ENCODE measurements at regions not wholly inside any gene's neighbourhood (a gene's known extent, or its start where the extent isn't known, plus 50 kb on each side); places are given as distances from the start of the nearest gene placed in this dataset.

- H3K27ac Mint-ChIP-seq, result no peak overlapping the region
- no peaks in the 10 kb centered on the region for H3K4me1 Mint-ChIP-seq
- H3K36me3 Mint-ChIP-seq, result no peaks in the 10 kb centered on the region
- DNase-seq, result no peak
- H3K27me3 Mint-ChIP-seq, result no peaks in the 10 kb centered on the region
- no peak overlapping the region for H3K4me3 Mint-ChIP-seq
- ATAC-seq (replicated peaks), result no peak
- peaks cover 0 to 2% of the 10 kb centered on the region in 2 donors for H3K9me3 Mint-ChIP-seq
These were observed 693.9 kb upstream of the CHORDC1 start for GRCh38 chr11:90916706-90917105.

GRCh38 chr11:90913131-90913668, 690.4 kb upstream of the CHORDC1 start:
- no peaks in the 10 kb centered on the region for H3K36me3 Mint-ChIP-seq
- no peaks in the 10 kb centered on the region for H3K4me1 Mint-ChIP-seq
- H3K4me3 Mint-ChIP-seq, result no peak overlapping the region
- ATAC-seq (replicated peaks) (no peak), DNase-seq (no peak)
- H3K27me3 Mint-ChIP-seq, result no peaks in the 10 kb centered on the region
- no peak overlapping the region for H3K27ac Mint-ChIP-seq
- H3K9me3 Mint-ChIP-seq, result peaks cover 0 to 4% of the 10 kb centered on the region in 2 donors

GRCh38 chr11:90912631-90913030, 689.8 kb upstream of the CHORDC1 start:
- H3K27me3 Mint-ChIP-seq, result no peaks in the 10 kb centered on the region
- H3K36me3 Mint-ChIP-seq, result no peaks in the 10 kb centered on the region
- no peak overlapping the region for H3K27ac Mint-ChIP-seq
- DNase-seq, result no peak
- peaks cover 0 to 4% of the 10 kb centered on the region in 2 donors for H3K9me3 Mint-ChIP-seq
- no peak for ATAC-seq (replicated peaks)
- H3K4me3 Mint-ChIP-seq, result no peak overlapping the region
- no peaks in the 10 kb centered on the region for H3K4me1 Mint-ChIP-seq

- Mint-ChIP-seq H3K27ac (no peak overlapping the region), H3K9me3 (peaks cover 0 to 4% of the 10 kb centered on the region in 2 donors), H3K27me3 (no peaks in the 10 kb centered on the region), H3K4me1 (no peaks in the 10 kb centered on the region), H3K36me3 (no peaks in the 10 kb centered on the region), H3K4me3 (no peak overlapping the region)
- no peak for ATAC-seq (replicated peaks)
- no peak for DNase-seq
These were observed 688.3 kb upstream of the CHORDC1 start for GRCh38 chr11:90911192-90911591.

GRCh38 chr11:90908074-90908473, 685.2 kb upstream of the CHORDC1 start:
- Mint-ChIP-seq H3K27me3 (no peaks in the 10 kb centered on the region), H3K36me3 (no peaks in the 10 kb centered on the region), H3K9me3 (peaks cover 0 to 1% of the 10 kb centered on the region in 2 donors), H3K4me1 (no peaks in the 10 kb centered on the region), H3K27ac (no peak overlapping the region), H3K4me3 (no peak overlapping the region)
- ATAC-seq (replicated peaks) (no peak), DNase-seq (no peak)

GRCh38 chr11:90895850-90896249, 673.0 kb upstream of the CHORDC1 start:
- no peaks in the 10 kb centered on the region for H3K4me1 Mint-ChIP-seq
- H3K36me3 Mint-ChIP-seq, result no peaks in the 10 kb centered on the region
- H3K4me3 Mint-ChIP-seq, result no peak overlapping the region
- H3K27ac Mint-ChIP-seq, result no peak overlapping the region
- ATAC-seq (replicated peaks) (no peak), DNase-seq (no peak)
- H3K27me3 Mint-ChIP-seq, result no peaks in the 10 kb centered on the region
- H3K9me3 Mint-ChIP-seq, result peaks cover 5 to 7% of the 10 kb centered on the region in 2 donors

- Mint-ChIP-seq H3K27me3 (no peaks in the 10 kb centered on the region), H3K4me3 (no peak overlapping the region), H3K36me3 (no peaks in the 10 kb centered on the region), H3K4me1 (no peaks in the 10 kb centered on the region), H3K9me3 (peaks cover 0 to 8% of the 10 kb centered on the region in 2 donors), H3K27ac (no peak overlapping the region)
- DNase-seq (no peak), ATAC-seq (replicated peaks) (no peak)
These were observed 667.5 kb upstream of the CHORDC1 start for GRCh38 chr11:90890347-90890746.

GRCh38 chr11:90884181-90884580, 661.3 kb upstream of the CHORDC1 start:
- peaks cover 4 to 13% of the 10 kb centered on the region in 2 donors for H3K9me3 Mint-ChIP-seq
- ATAC-seq (replicated peaks) (no peak), DNase-seq (no peak)
- no peak overlapping the region for H3K4me3 Mint-ChIP-seq
- H3K27me3 Mint-ChIP-seq, result no peaks in the 10 kb centered on the region
- H3K36me3 Mint-ChIP-seq, result no peaks in the 10 kb centered on the region
- H3K27ac Mint-ChIP-seq, result no peak overlapping the region
- no peaks in the 10 kb centered on the region for H3K4me1 Mint-ChIP-seq

- Mint-ChIP-seq H3K36me3 (no peaks in the 10 kb centered on the region), H3K27ac (no peak overlapping the region), H3K27me3 (no peaks in the 10 kb centered on the region), H3K4me3 (no peak overlapping the region), H3K4me1 (no peaks in the 10 kb centered on the region), H3K9me3 (peaks cover 0 to 18% of the 10 kb centered on the region in 2 donors)
- ATAC-seq (replicated peaks), result no peak
- no peak for DNase-seq
These were observed 652.1 kb upstream of the CHORDC1 start for GRCh38 chr11:90874986-90875385.

GRCh38 chr11:90874281-90874680, 651.4 kb upstream of the CHORDC1 start:
- no peak overlapping the region for H3K4me3 Mint-ChIP-seq
- no peak overlapping the region for H3K27ac Mint-ChIP-seq
- H3K4me1 Mint-ChIP-seq, result no peaks in the 10 kb centered on the region
- H3K27me3 Mint-ChIP-seq, result no peaks in the 10 kb centered on the region
- peaks cover 0 to 18% of the 10 kb centered on the region in 2 donors for H3K9me3 Mint-ChIP-seq
- ATAC-seq (replicated peaks), result no peak
- H3K36me3 Mint-ChIP-seq, result no peaks in the 10 kb centered on the region
- DNase-seq, result no peak

- Mint-ChIP-seq H3K4me3 (no peak overlapping the region), H3K4me1 (no peaks in the 10 kb centered on the region)
- DNase-seq, result no peak
These were observed 644.6 kb upstream of the CHORDC1 start for GRCh38 chr11:90867416-90867815.

GRCh38 chr11:90856790-90857189, 633.9 kb upstream of the CHORDC1 start:
- ATAC-seq (replicated peaks) (no peak), DNase-seq (no peak)
- H3K4me1 Mint-ChIP-seq, result no peaks in the 10 kb centered on the region
- H3K36me3 Mint-ChIP-seq, result peaks cover 0 to 2% of the 10 kb centered on the region in 2 donors
- H3K27ac Mint-ChIP-seq, result no peak overlapping the region
- H3K4me3 Mint-ChIP-seq, result no peak overlapping the region
- H3K9me3 Mint-ChIP-seq, result peaks cover 4 to 11% of the 10 kb centered on the region in 2 donors
- H3K27me3 Mint-ChIP-seq, result no peaks in the 10 kb centered on the region

More at GRCh38 chr11:90867416-90867815, 644.6 kb upstream of the CHORDC1 start:
- Mint-ChIP-seq H3K9me3 (peaks cover 0 to 4% of the 10 kb centered on the region in 2 donors), H3K27ac (no peak overlapping the region), H3K36me3 (no peaks in the 10 kb centered on the region), H3K27me3 (no peaks in the 10 kb centered on the region)
- ATAC-seq (replicated peaks), result no peak

GRCh38 chr11:90855531-90855930, 632.7 kb upstream of the CHORDC1 start:
- DNase-seq, result no peak
- no peak for ATAC-seq (replicated peaks)
- Mint-ChIP-seq H3K27me3 (no peaks in the 10 kb centered on the region), H3K4me1 (no peaks in the 10 kb centered on the region), H3K36me3 (peaks cover 0 to 2% of the 10 kb centered on the region in 2 donors), H3K4me3 (no peak overlapping the region), H3K27ac (no peak overlapping the region), H3K9me3 (peaks cover 2 to 11% of the 10 kb centered on the region in 2 donors)

- Mint-ChIP-seq H3K27ac (no peak overlapping the region), H3K9me3 (peaks cover 0 to 1% of the 10 kb centered on the region in 2 donors), H3K36me3 (no peaks in the 10 kb centered on the region), H3K4me1 (no peaks in the 10 kb centered on the region), H3K27me3 (no peaks in the 10 kb centered on the region), H3K4me3 (no peak overlapping the region)
- ATAC-seq (replicated peaks), result no peak
- DNase-seq, result no peak
These were observed 628.3 kb upstream of the CHORDC1 start for GRCh38 chr11:90851196-90851595.

- Mint-ChIP-seq H3K4me1 (no peaks in the 10 kb centered on the region), H3K27me3 (no peaks in the 10 kb centered on the region), H3K36me3 (no peaks in the 10 kb centered on the region), H3K27ac (no peak overlapping the region), H3K9me3 (peaks cover 0 to 1% of the 10 kb centered on the region in 2 donors), H3K4me3 (no peak overlapping the region)
- DNase-seq (no peak), ATAC-seq (replicated peaks) (no peak)
These were observed 626.5 kb upstream of the CHORDC1 start for GRCh38 chr11:90849312-90849711.

Measured in stimulated activated naive B cell treated with anti-CD40 and anti-IgM and Interleukin-4, amounts not matched to agents 10 μg/mL and 1 μg/mL and 100 μg/mL, for 72 hours (primary cell).